ENCODE measurements at regions not wholly inside any gene's neighbourhood (a gene's known extent, or its start where the extent isn't known, plus 50 kb on each side); places are given as distances from the start of the nearest gene placed in this dataset.

DNA sequence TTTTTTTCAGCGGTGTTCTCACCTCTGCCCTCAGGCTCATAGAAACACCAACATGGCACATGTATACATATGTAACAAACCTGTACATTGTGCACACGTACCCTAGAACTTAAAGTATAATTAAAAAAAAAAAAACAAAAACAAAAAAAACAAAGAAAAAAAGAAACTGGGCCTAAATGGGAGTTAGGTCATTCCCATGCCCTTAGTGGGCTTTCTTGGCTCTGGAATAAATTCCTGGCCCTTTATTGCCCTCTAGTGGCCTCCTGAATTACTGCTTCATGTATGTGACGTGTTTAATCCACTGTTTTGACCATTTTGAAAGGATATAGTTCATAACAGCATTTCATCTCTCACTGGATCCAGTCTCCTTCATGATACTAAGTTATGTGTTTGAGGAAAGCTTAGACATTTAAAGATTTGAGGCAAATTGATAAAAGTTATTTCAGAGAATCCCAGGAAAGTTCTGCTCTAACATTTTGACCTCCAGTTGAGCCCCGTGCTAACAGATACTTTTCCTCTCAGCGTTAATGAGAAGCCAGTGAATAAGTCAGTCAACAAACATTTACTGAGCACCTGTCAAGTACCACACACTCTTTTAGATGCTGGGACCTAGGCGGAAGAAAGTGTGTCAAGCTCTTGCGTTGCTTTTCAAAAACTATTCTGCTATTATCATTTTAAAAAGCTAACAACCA lies 54.7 kb upstream of the SYPL1 start:
- no peak for DNase-seq (ENCODE audit: low spot score)

DNA sequence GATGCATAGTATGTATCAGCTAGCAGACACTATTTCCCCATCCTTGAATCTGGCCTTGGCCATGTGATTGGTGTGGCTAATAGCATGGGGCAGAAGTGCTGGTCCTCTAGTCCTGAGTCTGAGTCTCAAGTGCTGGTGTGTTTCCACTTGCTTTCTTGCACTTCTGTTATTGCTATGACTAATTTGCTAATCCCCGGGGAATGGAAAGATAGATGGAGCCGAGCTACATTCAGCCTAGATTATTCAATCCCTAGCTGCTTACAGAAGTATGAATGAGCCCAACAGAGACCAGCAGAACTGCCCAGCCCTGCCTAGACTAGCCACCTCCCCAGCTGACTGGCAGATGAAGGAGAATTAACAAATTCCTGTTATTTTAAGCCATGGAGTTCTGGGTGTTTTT lies 53.2 kb upstream of the SYPL1 start:
- DNase-seq (ENCODE audit: low spot score): no peak

DNA sequence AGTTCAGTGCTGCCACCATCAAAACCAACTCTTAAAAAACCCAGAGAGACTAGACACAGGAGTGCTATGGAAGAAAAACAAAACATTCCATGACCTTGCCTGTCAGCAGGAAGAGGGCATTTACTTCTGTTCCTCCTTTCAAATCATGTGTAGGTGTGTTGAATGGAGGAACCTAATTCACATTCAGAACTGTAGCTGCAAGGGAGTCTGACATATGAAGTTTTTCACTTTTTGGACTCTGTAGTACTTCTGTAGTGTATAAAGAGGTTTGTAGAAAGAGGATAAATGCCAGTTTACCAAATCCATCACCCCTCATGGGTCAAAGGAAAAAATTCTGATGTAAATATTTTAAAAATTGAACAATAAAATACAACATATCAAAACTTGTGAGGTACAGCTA lies 51.1 kb upstream of the SYPL1 start:
- no peak for DNase-seq (ENCODE audit: low spot score)

All from left forelimb (tissue), 1 donor.